Right lobe of liver (tissue), 6 donors: ENCODE measurements at regions not wholly inside any gene's neighbourhood (a gene's known extent, or its start where the extent isn't known, plus 50 kb on each side); places are given as distances from the start of the nearest gene placed in this dataset.

ENCODE experiments used
- ATAC-seq, 4 donors: fragments of 200-7000 bp; cut with Tn5 transposase; one replicate each; pipeline ENCODE4 v1.9.1; 2020; ENCODE audit warnings: mild to moderate bottlenecking in 4 of 4, moderate library complexity in 4 of 4
- DNase-seq, 3 donors: peaks; one replicate each; pipeline ENCODE4 v3.0.0-alpha.2; 2020
- H3K27ac ChIP-seq, 3 donors: fragments of 200-600 bp; one replicate each; pipeline ENCODE4 v1.8.0; 2022
- H3K27me3 ChIP-seq, 2 donors: fragments of 200-600 bp; one replicate each; pipeline ENCODE4 v1.8.0; 2022
- H3K36me3 ChIP-seq, 4 donors: fragments of 200-600 bp; sonication (generic) in 1 of 4; one replicate each; pipeline versions ENCODE4 v1.5.1 to v1.8.0; 2017 to 2022; ENCODE audit warnings: control low read depth in 1 of 4
- H3K4me1 ChIP-seq, 4 donors: fragments of 200-600 bp; sonication (generic) in 1 of 4; one replicate each; pipeline versions ENCODE4 v1.5.1 to v1.8.0; 2017 to 2022; ENCODE audit warnings: control low read depth in 1 of 4
- H3K4me3 ChIP-seq, 3 donors: fragments of 200-600 bp; one replicate each; pipeline ENCODE4 v1.8.0; 2022
- H3K9me3 ChIP-seq, 4 donors: fragments of 200-600 bp; sonication (generic) in 1 of 4; one replicate each; pipeline versions ENCODE4 v1.5.1 to v1.8.0; 2017 to 2022; ENCODE audit warnings: control low read depth in 1 of 4
- CTCF ChIP-seq, 4 donors: fragments of 200-600 bp in 3 of 4; fragments of 450-650 bp in 1 of 4; IDR thresholded peaks; one replicate each; pipeline versions ENCODE4 v1.5.1 to v1.8.0; 2016 to 2022; ENCODE audit warnings: antibody characterized with exemption in 4 of 4, mild to moderate bottlenecking in 2 of 4
- POLR2A ChIP-seq: fragments of 450-650 bp; IDR thresholded peaks from one replicate; pipeline ENCODE4 v1.6.1; 2017; ENCODE audit warnings: antibody characterized with exemption, mild to moderate bottlenecking
- WGBS: methylation state at CpG from one replicate; pipeline ENCODE4 v1.1.6; 2018; ENCODE audit warnings: low coverage, low lambda C conversion rate; ENCODE audit not compliant: insufficient coverage; ENCODE audit errors: missing lambda C conversion rate; 5-methylcytosine and 5-hydroxymethylcytosine counted together
- intact Hi-C, 2 donors: fragments of 100-400 bp; cut with DNase I; formaldehyde crosslinking; loops; one replicate each; pipeline versions ENCODE4 v1.11.2 to v1.14.1; 2022
- donor health status: DM: no; HTN: yes; CAD: no.
- donor health status: DM: no; HTN: no; CAD: no.
- donor health status: DM: no; HTN: no; CAD: no.
- donor health status: DM: no; HTN: yes; CAD: no.
- donor health status: DM: no; HTN: yes; CAD: no.

- DNase-seq (no peak), ATAC-seq (no peak)
- Histone ChIP-seq H3K27ac (no peak overlapping the region), H3K27me3 (no peaks in the 10 kb centered on the region), H3K36me3 (no peaks in the 10 kb centered on the region), H3K9me3 (no peaks in the 10 kb centered on the region), H3K4me1 (no peaks in the 10 kb centered on the region), H3K4me3 (no peak overlapping the region)
- no peak for TF ChIP-seq CTCF (IDR thresholded peaks at IDR 0.05)
- no peak for TF ChIP-seq POLR2A
- intact Hi-C loops = no loop called here
- WGBS = 44% methylated on average over 4 of the region's 4 CpGs
Observed at GRCh38 chr1:119219711-119220110, 79.3 kb upstream of the WARS2 start.

GRCh38 chr1:119220991-119221390 is 80.5 kb upstream of the WARS2 start:
- H3K36me3 ChIP-seq = no peaks in the 10 kb centered on the region
- no peaks in the 10 kb centered on the region for H3K9me3 ChIP-seq
- intact Hi-C loops = no loop called here
- no peak for DNase-seq
- no peaks in the 10 kb centered on the region for H3K27me3 ChIP-seq
- no peak for ATAC-seq
- H3K4me3 ChIP-seq = no peak overlapping the region
- H3K4me1 ChIP-seq = no peaks in the 10 kb centered on the region
- H3K27ac ChIP-seq = no peak overlapping the region
- no peak for TF ChIP-seq POLR2A
- TF ChIP-seq CTCF (IDR thresholded peaks at IDR 0.05) = no peak

- Histone ChIP-seq H3K4me1 (no peaks in the 10 kb centered on the region), H3K27me3 (no peaks in the 10 kb centered on the region), H3K4me3 (no peak overlapping the region), H3K27ac (no peak overlapping the region), H3K9me3 (no peaks in the 10 kb centered on the region), H3K36me3 (no peaks in the 10 kb centered on the region)
- ATAC-seq (no peak), DNase-seq (no peak)
- TF ChIP-seq CTCF (IDR thresholded peaks at IDR 0.05) (no peak), POLR2A (no peak)
- intact Hi-C loops = no loop called here
- 97% methylated on average over 5 of the region's 5 CpGs for WGBS
Observed at GRCh38 chr1:119222271-119222670, 81.8 kb upstream of the WARS2 start.

- intact Hi-C loops = no loop called here
Observed at GRCh38 chr1:119225265-119225664, 84.8 kb upstream of the WARS2 start.

More at GRCh38 chr1:119225265-119225664, 84.8 kb upstream of the WARS2 start:
- no peak for DNase-seq
- no peak overlapping the region for H3K27ac ChIP-seq
- ATAC-seq = no peak
- H3K4me3 ChIP-seq = no peak overlapping the region
- TF ChIP-seq CTCF (IDR thresholded peaks at IDR 0.05) (no peak), POLR2A (no peak)
- no peaks in the 10 kb centered on the region for H3K9me3 ChIP-seq
- H3K4me1 ChIP-seq = no peaks in the 10 kb centered on the region
- no peaks in the 10 kb centered on the region for H3K27me3 ChIP-seq
- no peaks in the 10 kb centered on the region for H3K36me3 ChIP-seq
